GM19043 (cell line): ENCODE measurements at regions not wholly inside any gene's neighbourhood (a gene's known extent, or its start where the extent isn't known, plus 50 kb on each side); places are given as distances from the start of the nearest gene placed in this dataset.
"Not testable (repeated sequence)": the region's sequence is repeated elsewhere in the genome, so short reads cannot be mapped to it uniquely, and the experiment has no call there.

Experiments used
- ATAC-seq: cut with Tn5 transposase; IDR thresholded peaks from one replicate; pipeline ENCODE4 v1.9.1; 2021; ENCODE audit warnings: low read depth; ENCODE audit not compliant: unreplicated experiment

GRCh38 chr5:4007001-4007400 lies 411.4 kb downstream of the IRX1 start:
- ATAC-seq: no peak

- ATAC-seq: no peak
These were observed 416.3 kb downstream of the IRX1 start for GRCh38 chr5:4011943-4012342.

- no peak for ATAC-seq
These were observed 417.7 kb downstream of the IRX1 start for GRCh38 chr5:4013106-4013898.

- no peak for ATAC-seq
These were observed 420.1 kb downstream of the IRX1 start for GRCh38 chr5:4015709-4016108.

GRCh38 chr5:4017076-4017803 lies 421.6 kb downstream of the IRX1 start:
- no peak for ATAC-seq

- ATAC-seq: no peak
These were observed 422.4 kb downstream of the IRX1 start for GRCh38 chr5:4018007-4018406.

GRCh38 chr5:4019009-4019769 lies 423.6 kb downstream of the IRX1 start:
- no peak for ATAC-seq

- ATAC-seq: no peak
These were observed 424.2 kb downstream of the IRX1 start for GRCh38 chr5:4019841-4020240.

- no peak for ATAC-seq
These were observed 424.8 kb downstream of the IRX1 start for GRCh38 chr5:4020400-4020799.

- ATAC-seq: no peak
These were observed 426.5 kb downstream of the IRX1 start for GRCh38 chr5:4022056-4022670.

GRCh38 chr5:4023091-4023752 lies 427.6 kb downstream of the IRX1 start:
- ATAC-seq: no peak

- ATAC-seq: no peak
These were observed 428.2 kb downstream of the IRX1 start for GRCh38 chr5:4023753-4024335.

GRCh38 chr5:4027088-4027734 lies 431.6 kb downstream of the IRX1 start:
- ATAC-seq: no peak

GRCh38 chr5:4028384-4028783 lies 432.8 kb downstream of the IRX1 start:
- no peak for ATAC-seq

GRCh38 chr5:4033546-4033945 lies 437.9 kb downstream of the IRX1 start:
- ATAC-seq: not testable (repeated sequence)

- no peak for ATAC-seq
These were observed 441.2 kb downstream of the IRX1 start for GRCh38 chr5:4036861-4037260.

GRCh38 chr5:4038994-4039393 lies 443.4 kb downstream of the IRX1 start:
- no peak for ATAC-seq

GRCh38 chr5:4042311-4042710 lies 446.7 kb downstream of the IRX1 start:
- no peak for ATAC-seq

GRCh38 chr5:4043135-4043534 lies 447.5 kb downstream of the IRX1 start:
- ATAC-seq: no peak
